DOHH2 (cell line): ENCODE measurements at regions not wholly inside any gene's neighbourhood (a gene's known extent, or its start where the extent isn't known, plus 50 kb on each side); places are given as distances from the start of the nearest gene placed in this dataset.

Source experiments
- H3F3A ChIP-seq: fragments of 200-600 bp; sonication (generic), shearing (Covaris generic); 2 replicates; pipeline ENCODE4 v1.6.0; 2016; ENCODE audit warnings: antibody characterized with exemption, mild to moderate bottlenecking; ENCODE audit not compliant: control insufficient read depth, insufficient read depth
- H3K27ac ChIP-seq: fragments of 200-600 bp; sonication (generic); 2 replicates; pipeline ENCODE4 v1.5.1; 2014; ENCODE audit warnings: low read depth, mild to moderate bottlenecking, low read length, moderate library complexity
- H3K27me3 ChIP-seq: fragments of 200-600 bp; sonication (generic); 2 replicates; pipeline ENCODE4 v1.6.1; 2014; ENCODE audit warnings: mild to moderate bottlenecking, low read length, mixed read lengths; ENCODE audit not compliant: control insufficient read depth
- H3K36me3 ChIP-seq: fragments of 200-600 bp; sonication (generic); 2 replicates; pipeline ENCODE4 v1.6.1; 2014; ENCODE audit warnings: mild to moderate bottlenecking, low read length, moderate library complexity, mixed read lengths; ENCODE audit not compliant: control insufficient read depth
- H3K4me1 ChIP-seq: fragments of 200-600 bp; sonication (generic); 2 replicates; pipeline ENCODE4 v1.6.1; 2014; ENCODE audit warnings: mild to moderate bottlenecking, low read length, mixed read lengths; ENCODE audit not compliant: control insufficient read depth
- H3K4me2 ChIP-seq: fragments of 200-600 bp; sonication (generic); 2 replicates; pipeline ENCODE4 v1.6.0; 2014; ENCODE audit warnings: mild to moderate bottlenecking, low read length, moderate library complexity
- H3K4me3 ChIP-seq: fragments of 200-600 bp; sonication (generic); 2 replicates; pipeline ENCODE4 v1.5.1; 2014; ENCODE audit warnings: mild to moderate bottlenecking, low read length, mixed read lengths
- H3K79me2 ChIP-seq: fragments of 200-600 bp; sonication (generic); 2 replicates; pipeline ENCODE4 v1.6.1; 2014; ENCODE audit warnings: mild to moderate bottlenecking, low read length, mixed read lengths; ENCODE audit not compliant: control insufficient read depth
- H3K9me2 ChIP-seq: fragments of 200-600 bp; sonication (generic); replicated peaks from 2 replicates; pipeline ENCODE4 v1.6.1; 2014; ENCODE audit warnings: mild to moderate bottlenecking, low read length, mixed read lengths; ENCODE audit not compliant: control insufficient read depth
- H3K9me3 ChIP-seq: fragments of 200-600 bp; sonication (generic); 2 replicates; pipeline ENCODE4 v1.6.1; 2014; ENCODE audit warnings: antibody characterized with exemption, low read length, mixed read lengths; ENCODE audit not compliant: control insufficient read depth, insufficient read depth
- H4K20me1 ChIP-seq: fragments of 200-600 bp; sonication (generic); 2 replicates; pipeline ENCODE4 v1.6.0; 2014; ENCODE audit warnings: low read depth, mild to moderate bottlenecking, antibody characterized with exemption, low read length, moderate library complexity; ENCODE audit not compliant: control insufficient read depth, insufficient read depth
- EZH2phosphoT487 ChIP-seq: fragments of 200-600 bp; sonication (generic); IDR thresholded peaks from 2 replicates; pipeline ENCODE4 v1.6.1; 2017; ENCODE audit warnings: borderline replicate concordance, mild to moderate bottlenecking, antibody characterized with exemption, low read length, moderate library complexity, mixed read lengths
- TF ChIP-seq, protein P1 (sequence below): fragments of 200-600 bp; sonication (generic); IDR thresholded peaks from one replicate; pipeline ENCODE4 v1.5.1; 2014; ENCODE audit warnings: antibody characterized with exemption, mild to moderate bottlenecking, low read depth, low read length; ENCODE audit not compliant: poor library complexity, severe bottlenecking

DNA sequence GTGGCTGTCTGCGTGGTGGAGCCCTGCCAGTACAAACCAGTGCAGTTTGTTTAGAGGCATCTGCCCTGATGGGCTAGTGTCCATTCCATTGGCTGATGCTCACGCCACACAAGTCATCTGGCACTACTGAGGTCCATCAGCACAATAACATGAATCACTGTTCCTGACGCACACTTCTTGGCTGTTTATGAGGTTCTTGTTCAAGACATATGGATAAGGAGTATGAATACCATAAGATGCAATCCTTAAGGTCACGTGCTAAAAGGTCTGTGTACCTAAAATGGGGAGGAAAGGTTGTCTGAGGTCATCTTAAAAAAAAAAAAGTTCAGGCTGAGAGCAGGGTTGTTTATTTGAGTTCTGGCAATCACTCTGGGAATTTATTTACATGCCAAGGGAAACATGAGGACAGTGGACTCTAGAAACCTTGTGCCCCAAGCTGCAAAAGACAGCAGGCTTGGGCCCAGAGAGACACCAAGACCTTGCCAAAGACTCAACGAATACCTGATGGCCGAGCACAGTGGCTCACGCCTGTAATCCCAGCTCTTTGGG lies 54.1 kb upstream of the SHLD1 start:
- H3K4me3 ChIP-seq: no peak overlapping the region
- TF ChIP-seq, protein P1, sequence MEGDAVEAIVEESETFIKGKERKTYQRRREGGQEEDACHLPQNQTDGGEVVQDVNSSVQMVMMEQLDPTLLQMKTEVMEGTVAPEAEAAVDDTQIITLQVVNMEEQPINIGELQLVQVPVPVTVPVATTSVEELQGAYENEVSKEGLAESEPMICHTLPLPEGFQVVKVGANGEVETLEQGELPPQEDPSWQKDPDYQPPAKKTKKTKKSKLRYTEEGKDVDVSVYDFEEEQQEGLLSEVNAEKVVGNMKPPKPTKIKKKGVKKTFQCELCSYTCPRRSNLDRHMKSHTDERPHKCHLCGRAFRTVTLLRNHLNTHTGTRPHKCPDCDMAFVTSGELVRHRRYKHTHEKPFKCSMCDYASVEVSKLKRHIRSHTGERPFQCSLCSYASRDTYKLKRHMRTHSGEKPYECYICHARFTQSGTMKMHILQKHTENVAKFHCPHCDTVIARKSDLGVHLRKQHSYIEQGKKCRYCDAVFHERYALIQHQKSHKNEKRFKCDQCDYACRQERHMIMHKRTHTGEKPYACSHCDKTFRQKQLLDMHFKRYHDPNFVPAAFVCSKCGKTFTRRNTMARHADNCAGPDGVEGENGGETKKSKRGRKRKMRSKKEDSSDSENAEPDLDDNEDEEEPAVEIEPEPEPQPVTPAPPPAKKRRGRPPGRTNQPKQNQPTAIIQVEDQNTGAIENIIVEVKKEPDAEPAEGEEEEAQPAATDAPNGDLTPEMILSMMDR: no peak
- TF ChIP-seq EZH2phosphoT487: no peak

DNA sequence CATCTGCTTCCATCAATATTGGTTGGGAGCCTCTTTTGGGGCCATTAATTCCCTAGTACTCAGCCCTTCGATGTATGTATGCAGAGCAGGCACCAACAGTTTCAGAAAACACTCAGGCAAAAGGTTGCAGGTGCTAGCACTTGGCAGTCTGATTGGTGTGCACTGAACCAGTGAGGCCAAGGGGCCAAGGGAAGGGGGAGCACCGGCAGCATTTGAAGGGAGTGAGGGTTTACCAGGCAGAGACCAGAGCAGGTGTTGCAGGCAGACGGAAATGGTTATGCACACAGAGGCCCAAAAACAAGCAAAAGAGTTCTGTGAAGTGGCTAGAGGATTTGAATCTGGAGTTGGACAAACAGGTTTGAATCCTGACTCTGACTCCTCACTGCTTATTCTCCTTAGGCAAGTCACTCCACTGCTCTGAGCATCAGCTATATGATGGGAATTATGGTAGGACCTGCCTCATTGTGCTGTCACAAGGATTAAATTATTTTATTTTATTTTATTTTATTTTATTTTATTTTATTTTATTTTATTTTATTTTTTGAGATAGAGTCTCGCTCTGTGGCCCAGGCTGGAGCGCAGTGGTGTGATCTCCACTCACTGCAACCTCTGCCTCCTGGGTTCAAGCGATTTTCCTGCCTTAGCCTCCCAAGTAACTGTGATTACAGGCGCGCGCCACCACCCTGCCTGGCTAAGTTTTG lies 58.1 kb upstream of the SHLD1 start:
- Histone ChIP-seq H3K27ac (no peak overlapping the region), H3K36me3 (no peaks in the 10 kb centered on the region), H3K4me3 (peak overlapping the region; percentile 24; the same call in 1 of the 2 replicates), H3K79me2 (no peaks in the 10 kb centered on the region), H3K27me3 (no peaks in the 10 kb centered on the region), H4K20me1 (no peaks in the 10 kb centered on the region), H3K9me3 (no peaks in the 10 kb centered on the region), H3K4me1 (peaks cover 32% of the 10 kb centered on the region), H3F3A (no peaks in the 10 kb centered on the region), H3K9me2 (no peaks in the 10 kb centered on the region), H3K4me2 (peak overlapping the region; percentile 54)
- TF ChIP-seq, protein P1: no peak
- TF ChIP-seq EZH2phosphoT487: no peak

More for the DNA sequence above, 54.1 kb upstream of the SHLD1 start:
- H3K27ac ChIP-seq: no peak overlapping the region
- H3F3A ChIP-seq: no peaks in the 10 kb centered on the region
- H3K9me3 ChIP-seq: no peaks in the 10 kb centered on the region
- H3K4me2 ChIP-seq: no peak overlapping the region
- H3K4me1 ChIP-seq: peaks cover 13% of the 10 kb centered on the region
- H3K36me3 ChIP-seq: no peaks in the 10 kb centered on the region
- no peaks in the 10 kb centered on the region for H4K20me1 ChIP-seq
- no peaks in the 10 kb centered on the region for H3K79me2 ChIP-seq
- H3K9me2 ChIP-seq: no peaks in the 10 kb centered on the region
- H3K27me3 ChIP-seq: no peaks in the 10 kb centered on the region

DNA sequence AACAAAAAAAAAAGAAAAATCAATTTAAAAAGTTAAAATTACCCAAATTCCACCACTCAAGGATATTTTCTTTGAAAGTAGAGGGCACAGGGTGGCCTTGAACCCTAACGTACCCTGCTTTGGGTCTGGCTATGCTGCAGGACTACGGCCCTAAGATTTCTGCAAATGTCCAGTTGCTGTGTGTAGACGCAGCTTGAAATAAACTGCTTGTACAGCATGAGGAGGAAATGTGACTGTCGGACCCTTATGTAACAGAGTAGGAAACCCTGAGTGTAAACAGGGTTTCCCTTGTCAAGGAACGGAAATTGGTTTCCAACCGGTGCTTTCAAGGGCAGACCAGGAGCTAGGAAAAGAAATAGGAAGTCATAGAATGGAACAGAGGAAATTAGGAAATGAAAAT lies 60.7 kb upstream of the SHLD1 start:
- no peaks in the 10 kb centered on the region for H3K79me2 ChIP-seq
- H3K9me2 ChIP-seq: no peaks in the 10 kb centered on the region
- no peak overlapping the region for H3K27ac ChIP-seq
- no peaks in the 10 kb centered on the region for H3F3A ChIP-seq
- H3K4me3 ChIP-seq: no peak overlapping the region
- H3K4me1 ChIP-seq: peaks cover 32% of the 10 kb centered on the region
- no peaks in the 10 kb centered on the region for H3K36me3 ChIP-seq
- no peak overlapping the region for H3K4me2 ChIP-seq
- TF ChIP-seq, protein P1: no peak
- TF ChIP-seq EZH2phosphoT487: no peak
- H3K27me3 ChIP-seq: no peaks in the 10 kb centered on the region
- no peaks in the 10 kb centered on the region for H4K20me1 ChIP-seq
- H3K9me3 ChIP-seq: no peaks in the 10 kb centered on the region
